Kasumi-1 (cell line): ENCODE measurements at regions not wholly inside any gene's neighbourhood (a gene's known extent, or its start where the extent isn't known, plus 50 kb on each side); places are given as distances from the start of the nearest gene placed in this dataset.
"Not testable (repeated sequence)": the region's sequence is repeated elsewhere in the genome, so short reads cannot be mapped to it uniquely, and the experiment has no call there.

Source experiments
- DNase-seq, 2 experiments: peaks; one replicate each; lab custom pipeline; 2025; lab: John Stamatoyannopoulos, UW

DNA sequence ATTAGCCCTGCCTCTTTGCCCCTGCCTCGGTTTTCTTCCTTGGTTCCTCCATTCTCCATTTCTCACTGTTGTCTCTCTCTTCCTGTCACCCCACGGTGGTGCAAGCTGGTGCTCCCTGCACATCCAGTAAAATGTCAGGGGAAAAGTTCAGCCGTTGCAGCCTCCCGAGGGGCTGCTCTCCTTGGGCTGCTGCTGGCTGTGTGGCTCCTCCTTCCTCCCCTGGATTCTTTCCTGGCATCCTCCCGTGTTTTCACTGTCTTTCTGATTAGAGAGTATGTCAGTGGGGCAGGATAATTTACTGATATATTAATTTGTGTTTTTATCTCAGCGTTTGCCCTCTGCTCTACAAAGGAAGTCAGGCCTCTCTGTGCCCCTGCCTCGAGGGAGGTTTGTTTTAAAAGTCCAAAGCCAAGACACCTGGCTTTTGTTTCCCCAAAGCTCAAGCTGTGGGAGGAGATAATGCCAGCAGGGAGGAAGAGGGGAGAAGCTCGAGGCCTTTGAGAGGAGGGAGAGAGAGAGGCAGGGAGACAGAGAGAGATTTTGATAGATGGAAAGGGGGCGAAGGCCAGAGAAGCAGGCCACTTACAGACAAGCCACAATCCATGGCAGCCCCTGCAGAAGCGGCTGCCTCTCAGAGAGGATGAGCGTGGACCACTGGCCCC, 150.3 kb upstream of the NR2F2 start:
- no peak for DNase-seq

DNA sequence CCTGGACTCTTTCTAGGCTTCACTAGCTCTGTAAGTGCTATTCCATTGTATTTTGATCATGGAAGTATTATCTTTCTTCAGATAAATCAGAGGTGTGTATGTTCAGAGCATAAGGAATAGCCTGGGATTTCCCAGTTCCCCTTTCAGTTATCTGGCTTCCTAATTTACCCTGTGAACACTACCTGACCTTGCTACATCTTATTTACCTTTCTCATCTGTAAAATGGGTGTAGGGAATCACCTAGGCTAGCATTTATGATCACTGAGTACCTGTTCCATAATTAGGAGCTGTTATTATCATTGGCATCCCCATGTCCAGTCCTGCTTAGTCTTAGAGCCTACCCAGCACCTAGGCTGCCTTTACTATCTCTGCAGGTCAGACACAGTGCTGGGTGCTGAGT, 149.3 kb upstream of the NR2F2 start:
- no peak for DNase-seq

DNA sequence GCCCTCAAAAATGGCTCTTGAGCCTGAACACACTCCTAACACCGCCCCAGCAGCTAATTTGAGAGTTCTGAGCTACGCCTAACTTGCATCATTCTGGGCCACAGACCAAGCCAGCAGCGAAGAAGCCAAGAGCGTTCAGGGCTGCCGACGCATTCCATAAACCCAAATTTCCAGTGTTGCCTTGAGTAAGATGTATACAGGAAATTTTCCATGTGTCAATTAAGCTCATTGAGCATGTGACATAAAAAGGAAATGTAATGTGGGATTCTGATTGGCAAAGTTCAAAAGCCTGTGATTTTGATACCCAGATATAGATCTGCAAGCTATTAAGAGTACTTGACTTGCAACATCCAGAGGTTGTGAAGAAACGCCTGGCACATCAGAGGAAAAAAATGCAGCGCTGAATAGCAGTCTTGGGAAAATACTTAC, 148.6 kb upstream of the NR2F2 start:
- no peak for DNase-seq

DNA sequence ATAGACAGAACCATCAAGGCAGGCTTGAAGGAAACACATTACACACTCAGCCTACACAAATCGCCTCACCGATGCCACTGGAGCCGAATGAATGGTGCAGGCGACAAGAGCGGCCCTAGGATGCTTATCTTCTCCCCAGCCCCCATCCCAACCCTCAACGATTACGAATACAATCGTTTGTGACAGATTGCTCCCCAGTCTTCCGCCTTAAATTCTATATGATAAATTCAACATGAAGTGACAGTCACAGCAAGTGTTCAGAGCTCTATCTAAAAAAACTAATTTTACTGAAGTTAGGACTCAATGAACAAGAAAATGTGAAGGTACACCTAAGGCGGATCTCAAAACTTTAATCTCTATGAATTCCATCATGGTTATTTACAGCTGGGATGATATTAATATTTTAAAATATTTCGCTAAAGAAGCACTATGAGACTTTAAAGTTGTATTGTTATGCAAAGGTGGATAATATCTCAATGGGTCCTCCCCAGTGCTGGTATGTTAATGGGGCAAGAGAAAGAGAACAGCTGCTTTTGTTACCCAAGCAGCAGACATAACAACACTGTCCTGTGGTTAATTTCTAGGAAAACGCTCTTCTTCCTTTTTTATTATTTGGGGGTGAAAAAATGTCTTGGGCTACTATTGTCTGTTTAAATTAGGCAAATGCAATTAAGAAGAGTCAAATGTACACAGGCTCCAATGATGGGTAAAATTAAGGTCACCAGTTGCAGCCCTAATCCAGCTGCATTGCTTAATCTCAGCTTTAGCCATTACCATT, 147.6 kb upstream of the NR2F2 start:
- DNase-seq = no peak

DNA sequence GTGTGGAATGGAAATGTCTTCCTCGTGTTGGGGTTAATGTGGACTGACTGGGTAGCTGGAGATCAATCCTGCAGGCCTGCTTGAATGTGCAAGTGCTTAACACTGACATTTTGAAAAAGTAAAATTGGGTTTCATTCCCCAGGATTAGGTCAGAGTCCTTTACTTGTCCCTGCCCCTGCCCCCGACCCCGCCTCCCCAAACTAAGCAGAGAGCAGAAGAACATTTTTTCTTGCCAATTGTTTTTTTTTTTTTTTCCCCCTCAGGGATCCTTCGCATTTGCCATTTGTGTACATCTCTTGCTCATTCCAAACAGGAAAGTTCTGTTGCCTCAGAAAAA, 147.0 kb upstream of the NR2F2 start:
- no peak for DNase-seq

DNA sequence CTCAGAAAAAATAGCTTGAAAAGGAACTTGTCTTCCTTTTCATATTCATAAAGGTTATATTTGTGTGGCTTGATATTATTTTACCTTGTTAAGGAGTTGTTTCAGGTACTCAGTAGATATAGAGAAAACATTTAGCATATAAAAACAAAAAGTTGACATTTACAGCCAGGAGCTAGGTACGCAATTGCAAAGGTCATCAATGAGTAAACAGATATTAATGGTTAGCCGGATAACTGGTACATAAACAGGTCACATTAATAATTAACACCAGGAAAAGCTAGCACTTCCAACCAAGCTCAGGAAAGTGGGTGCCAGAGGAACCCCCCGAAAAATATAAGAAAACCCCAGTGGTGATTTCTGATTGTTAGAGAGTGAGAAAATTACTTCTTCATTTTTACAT, 146.6 kb upstream of the NR2F2 start:
- no peak for DNase-seq

DNA sequence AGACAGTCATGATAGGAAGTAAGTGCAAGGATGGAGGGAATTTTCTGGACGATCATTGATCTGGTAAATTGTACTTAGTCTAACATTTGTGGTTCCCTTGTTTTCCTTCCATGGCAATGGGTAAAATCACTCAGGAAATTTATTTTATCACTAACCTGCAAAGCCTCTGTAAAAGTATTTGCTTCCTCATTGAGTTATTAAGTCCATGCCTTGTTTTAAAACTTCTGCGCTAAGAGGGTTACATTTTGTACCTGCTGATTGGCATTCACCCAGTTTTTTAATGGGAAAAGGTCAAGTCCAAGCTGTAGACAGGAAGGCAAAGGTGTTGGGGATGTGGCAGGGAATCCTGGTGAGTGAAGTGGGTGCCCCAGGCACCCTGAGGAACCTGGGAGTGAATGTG, 146.2 kb upstream of the NR2F2 start:
- no peak for DNase-seq

DNA sequence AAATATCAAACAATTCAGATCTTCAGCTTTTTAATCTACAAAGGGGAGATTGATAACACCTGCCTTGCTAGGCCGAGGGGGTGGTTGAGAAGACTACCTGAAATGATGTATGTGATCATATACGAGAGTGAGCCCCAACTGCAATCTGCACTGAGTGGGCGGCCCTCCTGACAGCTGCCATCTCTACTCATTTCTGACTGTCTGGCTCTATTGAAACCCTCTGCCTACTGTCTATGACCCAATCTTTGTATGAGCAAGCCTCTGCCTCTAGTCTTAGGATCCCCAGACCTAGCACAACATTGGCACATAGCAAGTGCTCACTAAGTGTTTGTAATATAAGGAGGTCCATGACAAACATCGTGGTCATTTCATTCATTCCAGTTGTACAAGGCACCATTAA, 144.4 kb upstream of the NR2F2 start:
- no peak for DNase-seq

DNA sequence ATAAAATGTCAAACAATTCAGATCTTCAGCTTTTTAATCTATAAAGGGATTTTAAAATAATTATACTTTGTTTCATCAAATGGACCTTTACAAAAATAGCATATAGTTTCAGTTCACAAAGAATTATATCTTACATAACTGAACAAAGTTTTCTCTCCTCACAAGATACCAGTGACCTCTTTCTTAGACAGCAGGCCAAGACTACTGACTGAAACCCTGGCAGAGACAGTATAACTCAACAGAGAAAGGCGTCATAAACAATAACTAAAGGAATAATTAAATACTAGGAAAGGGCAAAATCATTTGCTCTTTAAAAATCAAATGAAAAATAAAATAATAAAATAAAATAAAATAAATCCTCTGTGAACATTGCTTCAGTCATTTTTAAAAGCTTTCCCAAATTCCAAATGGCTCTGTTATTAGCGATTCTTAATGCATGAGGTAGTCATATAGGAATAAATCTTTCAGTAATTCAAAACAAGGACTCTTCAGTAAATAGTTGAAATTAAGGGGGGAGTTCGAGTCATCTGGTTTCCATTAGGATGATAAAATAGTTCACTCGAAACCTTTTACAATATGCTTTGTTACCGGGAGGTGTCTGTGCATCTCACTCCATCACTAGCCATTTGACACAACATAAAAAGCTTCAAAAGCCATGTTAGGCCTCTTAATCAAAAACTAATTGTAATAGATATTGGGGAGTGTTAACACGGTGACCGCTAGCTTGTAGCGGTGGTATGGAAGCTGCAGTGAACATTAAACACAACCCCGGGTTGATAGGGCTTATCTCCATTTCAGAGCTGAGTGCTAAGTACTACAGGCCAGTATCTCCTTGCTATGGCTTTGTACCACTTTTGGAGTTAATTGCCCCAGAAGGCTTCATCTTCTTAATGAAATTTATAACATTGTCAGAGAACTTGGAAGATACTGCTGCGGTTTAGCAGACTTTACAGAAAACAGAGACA, 142.9 kb upstream of the NR2F2 start:
- DNase-seq = no peak

DNA sequence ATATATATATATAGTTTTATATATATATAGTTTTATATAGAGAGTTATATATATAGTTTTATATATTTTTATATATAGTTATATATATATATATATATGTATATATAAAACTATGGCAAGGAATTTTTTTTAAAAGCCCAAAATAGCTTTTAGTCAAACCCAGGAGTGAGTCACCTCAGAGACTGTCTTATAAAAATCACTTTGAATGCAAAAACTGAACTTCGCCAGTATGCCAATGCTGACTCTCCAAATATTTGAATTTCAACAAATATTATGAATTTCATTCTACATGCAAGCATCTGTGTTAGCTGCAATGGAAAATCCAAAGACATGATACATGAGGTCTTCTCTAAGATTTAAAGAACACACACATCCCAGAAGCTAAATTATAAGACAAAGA, 132.8 kb upstream of the NR2F2 start:
- DNase-seq = no peak

DNA sequence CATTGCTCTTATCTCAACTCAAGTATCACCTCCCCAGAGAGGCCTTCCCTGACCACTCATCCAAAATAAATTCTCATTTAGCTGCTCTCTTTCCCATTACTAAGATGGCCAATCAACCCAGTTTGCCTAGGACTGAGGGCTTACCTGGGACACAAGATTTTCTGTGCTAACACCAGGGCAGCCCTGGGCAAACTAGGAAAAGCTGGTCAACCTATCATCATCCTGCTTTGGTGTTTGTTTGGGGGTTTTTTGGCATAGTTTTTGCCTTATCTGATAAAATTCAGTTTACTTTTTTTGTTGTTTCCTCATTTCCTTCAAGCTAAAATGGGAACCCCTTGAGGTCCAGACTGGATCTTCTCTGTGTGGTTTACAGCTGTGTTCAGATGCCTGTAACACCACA, 131.4 kb upstream of the NR2F2 start:
- no peak for DNase-seq

DNA sequence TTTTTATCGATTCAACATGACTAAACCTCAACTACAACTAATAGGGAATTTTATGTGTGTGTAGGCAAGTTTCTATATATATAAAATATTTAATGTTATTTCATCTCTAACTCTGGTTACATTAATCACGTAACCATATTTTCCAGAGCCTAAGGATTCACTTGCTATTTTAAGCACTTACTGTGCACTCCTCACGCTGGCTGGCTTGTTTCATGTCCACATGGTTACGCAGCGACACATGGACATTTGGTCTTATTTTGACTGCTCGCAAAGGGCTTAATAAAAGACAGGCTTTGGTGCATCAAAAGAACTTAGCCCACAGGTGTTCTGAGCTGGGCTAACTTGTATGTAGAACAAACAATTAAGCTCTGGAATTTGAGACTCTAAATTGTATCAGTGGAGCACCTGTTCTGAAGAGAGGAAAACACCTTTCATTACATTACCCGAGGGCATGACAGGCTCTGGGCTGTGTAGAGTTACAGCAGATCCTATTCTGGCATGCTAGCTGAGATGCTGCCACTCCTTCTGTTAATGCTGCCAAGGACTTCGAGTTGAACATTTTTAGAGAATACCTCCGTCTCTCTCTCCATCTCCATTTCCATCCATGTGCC, 130.0 kb upstream of the NR2F2 start:
- DNase-seq = no peak

DNA sequence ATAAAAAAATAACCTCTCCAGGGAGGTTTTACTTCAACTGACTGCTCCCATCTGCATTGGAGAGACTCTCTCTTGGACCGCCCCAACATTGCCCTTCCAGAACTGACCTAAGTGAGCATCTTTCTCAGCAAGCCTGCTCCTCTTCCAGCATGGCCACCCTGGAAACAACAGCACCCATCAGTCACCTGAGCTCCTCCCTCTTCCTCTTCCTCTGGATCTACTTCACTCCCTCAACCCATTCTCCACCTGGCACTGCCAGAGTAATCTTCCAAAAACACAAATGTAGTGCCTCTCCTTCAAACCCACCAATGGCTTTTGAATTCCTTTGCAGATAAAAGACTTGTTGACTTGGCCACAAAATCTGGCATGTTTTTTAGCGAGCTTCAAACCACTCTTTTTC, 128.8 kb upstream of the NR2F2 start:
- no peak for DNase-seq

DNA sequence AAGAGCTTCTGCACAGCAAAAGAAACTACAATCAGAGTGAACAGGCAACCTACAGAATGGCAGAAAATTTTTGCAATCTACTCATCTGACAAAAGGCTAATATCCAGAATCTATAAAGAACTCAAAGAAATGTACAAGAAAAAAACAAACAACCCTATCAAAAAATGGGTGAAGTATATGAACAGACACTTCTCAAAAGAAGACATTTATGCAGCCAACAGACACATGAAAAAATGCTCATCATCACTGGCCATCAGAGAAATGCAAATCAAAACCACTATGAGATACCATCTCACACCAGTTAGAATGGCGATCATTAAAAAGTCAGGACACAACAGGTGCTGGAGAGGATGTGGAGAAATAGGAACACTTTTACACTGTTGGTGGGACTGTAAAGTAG, 124.9 kb upstream of the NR2F2 start:
- not testable (repeated sequence) for DNase-seq

DNA sequence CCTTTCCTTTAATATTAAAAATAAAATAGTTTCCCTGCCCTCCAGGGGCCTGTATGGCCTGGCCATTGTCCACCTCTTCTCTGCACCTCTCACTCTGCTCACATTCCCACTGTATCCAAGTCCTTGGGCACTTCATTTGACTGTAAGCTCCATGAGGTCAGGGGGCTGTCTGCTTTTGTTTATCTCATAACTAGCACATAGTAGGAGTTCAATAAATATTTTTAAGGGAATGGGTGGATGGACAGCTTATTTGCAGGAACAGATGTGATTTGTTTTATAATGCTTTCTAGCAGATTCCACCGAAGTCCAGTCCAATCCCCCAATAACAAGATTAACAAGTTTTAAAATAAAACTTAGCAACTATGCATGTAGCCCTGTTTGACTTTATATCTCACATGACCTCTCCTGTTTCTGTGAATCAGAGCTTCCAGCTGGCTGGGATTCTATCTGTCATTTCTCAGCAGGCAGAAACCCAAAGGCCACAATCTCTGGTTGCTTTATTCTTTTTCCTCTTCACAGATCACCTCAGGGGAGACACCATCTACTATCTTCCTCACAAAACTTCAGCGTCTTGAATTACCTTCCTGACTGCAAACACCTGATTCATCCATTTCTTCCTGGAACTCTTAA, 123.0 kb upstream of the NR2F2 start:
- no peak for DNase-seq

DNA sequence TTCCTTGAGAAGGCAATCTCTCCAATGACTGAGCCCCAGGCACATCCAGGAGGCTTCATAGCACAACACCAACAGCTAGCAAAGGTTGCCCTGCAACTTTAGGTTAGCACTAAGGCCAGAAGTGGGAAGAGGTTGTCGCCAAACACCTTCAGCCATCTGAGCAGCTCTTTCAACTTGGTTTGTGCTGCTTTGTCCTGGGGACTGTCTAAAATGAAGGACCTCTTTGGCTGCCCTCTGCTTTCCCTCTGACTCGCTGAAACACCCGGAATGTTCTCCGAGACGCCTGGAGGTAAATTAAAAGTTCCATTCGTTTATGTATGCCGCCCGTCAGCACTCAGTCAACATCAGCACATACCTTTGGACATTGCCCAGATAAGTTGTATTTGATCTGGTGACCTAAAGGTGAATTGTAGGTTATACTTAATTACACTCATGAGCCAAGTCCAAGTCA, 121.2 kb upstream of the NR2F2 start:
- DNase-seq = no peak

DNA sequence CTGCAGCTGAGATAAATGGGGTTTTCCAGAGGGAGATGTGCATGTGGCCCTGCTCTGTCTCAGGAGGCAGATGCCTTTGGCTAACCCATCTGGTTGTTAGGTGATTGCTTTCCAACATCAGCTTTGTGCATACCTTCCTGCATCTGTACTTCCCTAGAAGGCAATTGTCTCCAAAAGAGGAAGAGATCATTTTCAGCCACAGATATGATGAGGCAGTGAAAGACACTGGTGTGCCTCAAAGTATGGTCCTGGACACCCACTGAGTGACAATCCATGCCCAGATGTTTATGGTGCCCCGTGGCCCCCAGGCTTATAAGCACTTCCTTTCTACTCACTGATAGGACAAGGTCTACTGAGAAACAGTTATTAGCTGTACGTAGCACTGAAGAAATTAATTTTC, 117.5 kb upstream of the NR2F2 start:
- no peak for DNase-seq

DNA sequence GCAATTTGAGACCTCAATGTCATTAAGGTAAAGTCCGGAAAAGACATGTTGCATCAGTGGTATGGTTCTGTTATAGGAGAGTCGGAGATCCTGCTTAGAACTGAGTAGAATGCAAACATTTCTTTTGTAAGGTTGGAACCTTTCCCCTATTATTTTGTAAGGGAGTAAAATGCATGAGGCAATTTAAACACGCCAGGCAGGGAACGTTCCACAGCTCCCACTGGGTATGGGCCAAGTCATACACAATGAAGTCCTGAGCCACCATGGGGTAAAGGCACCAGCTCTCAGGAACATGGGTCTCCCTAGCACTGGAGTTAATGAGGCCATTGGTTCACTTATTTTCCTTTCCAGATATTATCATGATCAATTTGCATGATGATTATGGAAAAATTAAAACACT, 116.6 kb upstream of the NR2F2 start:
- no peak for DNase-seq

DNA sequence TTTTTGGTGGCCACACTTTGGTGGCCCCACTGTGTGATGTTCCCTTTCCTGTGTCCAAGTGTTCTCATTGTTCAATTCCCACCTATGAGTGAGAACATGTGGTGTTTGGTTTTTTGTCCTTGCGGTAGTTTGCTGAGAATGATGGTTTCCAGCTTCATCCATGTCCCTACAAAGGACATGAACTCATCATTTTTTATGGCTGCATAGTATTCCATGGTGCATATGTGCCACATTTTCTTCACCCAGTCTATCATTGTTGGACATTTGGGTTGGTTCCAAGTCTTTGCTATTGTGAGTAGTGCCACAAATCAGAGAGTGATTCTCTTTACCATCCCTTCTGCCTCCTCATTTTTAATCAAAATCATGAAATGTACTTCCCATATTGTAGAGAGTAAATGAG, 114.0 kb upstream of the NR2F2 start:
- not testable (repeated sequence) for DNase-seq

DNA sequence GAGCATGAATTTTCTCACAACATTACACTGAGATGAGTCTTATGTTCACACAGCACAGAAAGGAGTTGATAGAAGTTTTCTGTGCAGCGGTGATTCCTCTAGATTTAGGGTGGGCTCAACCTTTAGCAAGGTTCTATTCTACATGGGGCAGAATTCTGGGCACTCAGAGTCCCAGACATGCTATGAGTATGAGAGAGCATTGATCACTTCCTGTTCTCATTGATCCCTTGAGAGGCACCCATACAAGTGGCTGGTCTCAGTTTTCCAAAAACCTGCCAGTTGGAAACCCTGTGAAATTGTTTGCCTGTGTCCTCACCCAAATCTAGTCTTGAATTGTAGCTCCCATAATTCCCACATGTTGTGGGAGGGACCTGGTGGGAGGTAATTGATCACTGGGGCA, 112.5 kb upstream of the NR2F2 start:
- DNase-seq = no peak

DNA sequence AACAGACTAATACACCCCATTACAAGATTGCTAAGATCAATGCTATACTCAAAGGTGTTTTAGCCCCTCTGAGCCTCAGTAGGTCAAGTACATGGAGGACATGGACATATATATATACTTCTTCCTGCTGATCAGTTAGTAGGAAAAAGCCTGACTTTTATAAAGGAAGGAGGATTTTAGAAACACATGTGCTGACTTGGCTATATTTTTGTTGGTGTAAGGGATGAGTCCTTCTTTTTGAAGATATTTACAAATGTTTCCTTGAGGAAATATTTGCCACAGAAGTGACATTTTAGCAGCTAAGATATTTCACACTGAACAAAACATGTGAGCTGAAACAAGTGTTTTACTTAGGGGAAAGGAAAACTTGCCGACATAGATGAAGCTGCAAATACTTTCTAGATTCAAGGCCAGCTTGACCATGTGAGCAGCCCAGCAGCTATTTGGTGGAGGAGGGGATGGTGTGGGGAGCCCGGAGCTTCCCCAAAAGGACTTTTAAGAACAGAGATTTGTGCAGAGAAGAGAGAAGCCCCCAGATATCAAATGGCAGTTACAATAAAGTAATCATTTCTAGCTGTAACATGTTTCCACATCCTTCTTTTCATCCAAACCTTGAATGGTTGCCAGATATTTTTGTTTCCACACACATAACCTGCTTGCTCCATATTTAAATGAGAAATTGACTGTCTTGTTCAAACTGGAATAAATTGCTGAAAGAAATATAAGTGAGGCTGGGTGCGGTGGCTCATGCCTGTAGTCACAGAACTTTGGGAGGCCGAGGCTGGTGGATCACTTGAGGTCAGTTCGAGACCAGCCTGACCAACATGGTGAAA, 111.7 kb upstream of the NR2F2 start:
- DNase-seq = no peak
